ENCODE measurements at regions not wholly inside any gene's neighbourhood (a gene's known extent, or its start where the extent isn't known, plus 50 kb on each side); places are given as distances from the start of the nearest gene placed in this dataset.

DNA sequence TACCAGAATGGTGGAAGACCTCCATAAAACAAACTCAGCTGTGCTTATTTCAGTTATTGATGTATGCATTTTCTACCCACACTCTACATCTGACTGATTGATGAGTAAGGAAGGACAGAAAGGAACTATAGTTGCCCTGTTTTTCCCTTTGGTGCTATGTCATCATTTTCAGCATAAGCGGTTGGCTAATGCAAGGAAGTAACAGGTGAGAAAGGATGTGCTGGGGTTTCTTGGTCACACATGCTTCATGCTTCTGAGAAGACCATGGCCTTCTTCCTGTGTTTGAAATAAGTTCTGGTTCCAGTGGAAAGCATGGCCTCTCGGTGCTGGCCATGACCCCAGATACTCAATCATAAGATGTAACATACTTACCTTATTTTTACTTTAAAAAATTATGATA is 541.2 kb downstream of the PTPRU start:
- Histone ChIP-seq H3K9me3 (ENCODE audit: insufficient read depth, low read depth, low read length) (no peaks in the 10 kb centered on the region), H3K4me2 (ENCODE audit: low read depth, low read length, poor library complexity, severe bottlenecking) (no peak overlapping the region), H3K27me3 (ENCODE audit: insufficient read depth, low read length, poor library complexity, severe bottlenecking) (no peaks in the 10 kb centered on the region), H4K20me1 (ENCODE audit: insufficient read depth, low read length, poor library complexity, severe bottlenecking) (no peaks in the 10 kb centered on the region), H3K4me1 (ENCODE audit: insufficient read depth, low read length, poor library complexity, severe bottlenecking) (no peaks in the 10 kb centered on the region), H3F3A (ENCODE audit: low read depth) (no peaks in the 10 kb centered on the region), H3K4me3 (ENCODE audit: low read length, poor library complexity, severe bottlenecking) (no peak overlapping the region), H3K9ac (ENCODE audit: low read depth, low read length, poor library complexity, severe bottlenecking) (no peak overlapping the region), H3K79me2 (ENCODE audit: insufficient read depth, low read length) (no peaks in the 10 kb centered on the region), H3K9me2 (replicated peaks; ENCODE audit: low read depth, low read length) (no peaks in the 10 kb centered on the region), H3K36me3 (ENCODE audit: insufficient read depth, low read length) (no peaks in the 10 kb centered on the region), H2AFZ (ENCODE audit: low read length) (no peak overlapping the region)
- TF ChIP-seq, protein P1, sequence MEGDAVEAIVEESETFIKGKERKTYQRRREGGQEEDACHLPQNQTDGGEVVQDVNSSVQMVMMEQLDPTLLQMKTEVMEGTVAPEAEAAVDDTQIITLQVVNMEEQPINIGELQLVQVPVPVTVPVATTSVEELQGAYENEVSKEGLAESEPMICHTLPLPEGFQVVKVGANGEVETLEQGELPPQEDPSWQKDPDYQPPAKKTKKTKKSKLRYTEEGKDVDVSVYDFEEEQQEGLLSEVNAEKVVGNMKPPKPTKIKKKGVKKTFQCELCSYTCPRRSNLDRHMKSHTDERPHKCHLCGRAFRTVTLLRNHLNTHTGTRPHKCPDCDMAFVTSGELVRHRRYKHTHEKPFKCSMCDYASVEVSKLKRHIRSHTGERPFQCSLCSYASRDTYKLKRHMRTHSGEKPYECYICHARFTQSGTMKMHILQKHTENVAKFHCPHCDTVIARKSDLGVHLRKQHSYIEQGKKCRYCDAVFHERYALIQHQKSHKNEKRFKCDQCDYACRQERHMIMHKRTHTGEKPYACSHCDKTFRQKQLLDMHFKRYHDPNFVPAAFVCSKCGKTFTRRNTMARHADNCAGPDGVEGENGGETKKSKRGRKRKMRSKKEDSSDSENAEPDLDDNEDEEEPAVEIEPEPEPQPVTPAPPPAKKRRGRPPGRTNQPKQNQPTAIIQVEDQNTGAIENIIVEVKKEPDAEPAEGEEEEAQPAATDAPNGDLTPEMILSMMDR (conservative IDR thresholded peaks at IDR 0.05; ENCODE audit: low read length): no peak
- no peak for TF ChIP-seq EZH2phosphoT487 (IDR thresholded peaks at IDR 0.05; ENCODE audit: borderline replicate concordance)

DNA sequence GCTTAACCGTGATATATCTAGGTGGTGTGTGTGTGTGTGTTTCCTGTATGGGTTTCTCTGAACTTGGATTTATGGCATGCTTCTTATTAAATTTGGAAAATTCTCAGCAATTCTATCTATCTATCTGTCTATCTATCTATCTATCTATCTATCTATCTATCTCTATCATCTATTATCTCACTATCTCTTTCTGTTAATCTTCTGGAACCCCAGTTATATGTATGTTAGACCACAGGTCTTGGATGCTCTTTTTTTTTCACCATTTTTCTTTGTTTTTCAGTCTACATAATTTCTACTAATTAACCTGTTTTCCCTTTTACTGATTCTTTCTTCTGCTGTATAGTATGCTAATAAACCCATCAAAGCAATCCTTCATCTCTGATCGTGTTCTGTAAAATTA is 538.0 kb downstream of the PTPRU start:
- no peaks in the 10 kb centered on the region for H3K9me2 ChIP-seq (replicated peaks; ENCODE audit: low read depth, low read length)
- no peaks in the 10 kb centered on the region for H3K9me3 ChIP-seq (ENCODE audit: insufficient read depth, low read depth, low read length)
- H3K4me2 ChIP-seq (ENCODE audit: low read depth, low read length, poor library complexity, severe bottlenecking): no peak overlapping the region
- H3K4me1 ChIP-seq (ENCODE audit: insufficient read depth, low read length, poor library complexity, severe bottlenecking): no peaks in the 10 kb centered on the region
- no peaks in the 10 kb centered on the region for H3K27me3 ChIP-seq (ENCODE audit: insufficient read depth, low read length, poor library complexity, severe bottlenecking)
- no peaks in the 10 kb centered on the region for H3K36me3 ChIP-seq (ENCODE audit: insufficient read depth, low read length)
- no peaks in the 10 kb centered on the region for H3F3A ChIP-seq (ENCODE audit: low read depth)
- H4K20me1 ChIP-seq (ENCODE audit: insufficient read depth, low read length, poor library complexity, severe bottlenecking): no peaks in the 10 kb centered on the region
- no peak overlapping the region for H2AFZ ChIP-seq (ENCODE audit: low read length)
- TF ChIP-seq EZH2phosphoT487 (IDR thresholded peaks at IDR 0.05; ENCODE audit: borderline replicate concordance): no peak
- TF ChIP-seq, protein P1 (conservative IDR thresholded peaks at IDR 0.05; ENCODE audit: low read length): no peak
- H3K4me3 ChIP-seq (ENCODE audit: low read length, poor library complexity, severe bottlenecking): no peak overlapping the region
- H3K9ac ChIP-seq (ENCODE audit: low read depth, low read length, poor library complexity, severe bottlenecking): no peak overlapping the region
- H3K79me2 ChIP-seq (ENCODE audit: insufficient read depth, low read length): no peaks in the 10 kb centered on the region

DNA sequence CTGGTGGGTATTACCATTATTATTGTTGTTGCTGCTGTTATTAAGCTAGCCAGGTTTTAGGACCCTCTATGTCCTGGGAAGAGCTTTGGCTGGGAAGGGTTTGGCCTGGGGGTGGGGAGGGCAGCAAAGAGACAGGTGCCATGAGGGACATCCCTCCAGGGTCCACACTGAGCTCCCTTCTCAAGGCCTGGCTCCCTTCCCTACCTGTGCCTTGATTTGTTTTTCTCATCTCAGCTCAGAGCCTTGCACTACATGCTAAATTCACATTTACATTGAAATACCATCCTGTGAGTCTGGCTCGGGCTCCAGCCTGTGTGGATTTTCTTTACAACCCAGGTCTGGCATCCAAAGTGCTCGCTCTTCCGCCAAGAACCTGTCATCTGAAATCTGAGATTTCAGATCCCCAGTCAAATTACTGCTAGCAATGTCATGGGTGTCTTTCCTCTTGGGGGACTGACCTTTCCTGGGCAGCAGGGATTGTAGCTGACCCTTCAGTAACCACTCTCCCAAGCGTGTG is 536.3 kb downstream of the PTPRU start:
- Histone ChIP-seq H3K4me3 (ENCODE audit: low read length, poor library complexity, severe bottlenecking) (no peak overlapping the region), H3K4me1 (ENCODE audit: insufficient read depth, low read length, poor library complexity, severe bottlenecking) (no peaks in the 10 kb centered on the region), H3K79me2 (ENCODE audit: insufficient read depth, low read length) (no peaks in the 10 kb centered on the region), H3K9ac (ENCODE audit: low read depth, low read length, poor library complexity, severe bottlenecking) (no peak overlapping the region), H3F3A (ENCODE audit: low read depth) (no peaks in the 10 kb centered on the region), H3K4me2 (ENCODE audit: low read depth, low read length, poor library complexity, severe bottlenecking) (no peak overlapping the region), H4K20me1 (ENCODE audit: insufficient read depth, low read length, poor library complexity, severe bottlenecking) (no peaks in the 10 kb centered on the region), H3K27me3 (ENCODE audit: insufficient read depth, low read length, poor library complexity, severe bottlenecking) (no peaks in the 10 kb centered on the region), H3K9me2 (replicated peaks; ENCODE audit: low read depth, low read length) (no peaks in the 10 kb centered on the region), H3K36me3 (ENCODE audit: insufficient read depth, low read length) (no peaks in the 10 kb centered on the region), H3K9me3 (ENCODE audit: insufficient read depth, low read depth, low read length) (no peaks in the 10 kb centered on the region), H2AFZ (ENCODE audit: low read length) (no peak overlapping the region)
- TF ChIP-seq, protein P1 (conservative IDR thresholded peaks at IDR 0.05; ENCODE audit: low read length): no peak
- TF ChIP-seq EZH2phosphoT487 (IDR thresholded peaks at IDR 0.05; ENCODE audit: borderline replicate concordance): no peak
